K562 (cell line): ENCODE measurements at regions not wholly inside any gene's neighbourhood (a gene's known extent, or its start where the extent isn't known, plus 50 kb on each side); places are given as distances from the start of the nearest gene placed in this dataset.

Experiments used
- ATAC-seq: fragments of 200-7000 bp; cut with Tn5 transposase; 3 replicates; pipeline ENCODE4 v1.9.1; 2020; ENCODE audit warnings: moderate library complexity
- BruUV-seq: library from RNA; stranded (reverse); fragments of 400-500 nt; replicated peaks from 2 replicates; lab custom pipeline; 2021; lab: Mats Ljungman, UMichigan
- CTCF ChIA-PET: fragments of 300-600 bp; formaldehyde crosslinking; extraction: SDS; loops from one replicate; lab custom pipeline; 2021; ENCODE audit warnings: low intra/inter-chr PET ratio; lab: Yijun Ruan, JAX
- POLR2A ChIA-PET: fragments of 300-600, 350-650 bp; sonication (Branson Sonifier 250); formaldehyde crosslinking; extraction: SDS; loops from one replicate; lab custom pipeline; 2021; ENCODE audit warnings: antibody characterized with exemption, inconsistent platforms; lab: Yijun Ruan, JAX
- DNase-seq, 4 experiments: peaks; one replicate each; pipeline versions ENCODE4 v3.0.0 to v3.0.0-alpha.2; 2011 to 2018; ENCODE audit warnings: low spot score in 3 of 4, mixed read lengths in 3 of 4; ENCODE audit errors: extremely low read depth in 1 of 4
- FAIRE-seq: peaks from 2 replicates; lab custom pipeline; 2011; peaks lifted over from hg19 to GRCh38; lab: Jason Lieb, UNC
- H2AFZ ChIP-seq: 2 replicates; pipeline ENCODE4 v1.6.0; 2011; ENCODE audit warnings: low read depth, low read length, control low read depth, inconsistent platforms
- H3K27ac ChIP-seq: fragments of 200-600 bp; 3 replicates; pipeline ENCODE4 v1.8.0; 2011; ENCODE audit warnings: low read depth, mild to moderate bottlenecking, control low read depth, inconsistent platforms, low read length, moderate library complexity, mixed read lengths; ENCODE audit errors: extremely low read depth
- H3K27me3 ChIP-seq, 2 experiments: fragments of 300-600 bp in 1 of 2; 2 replicates in 1 of 2; 3 replicates in 1 of 2; pipeline versions ENCODE4 v1.6.0 to v1.8.0; 2011; ENCODE audit warnings: inconsistent platforms in 2 of 2, low read length in 2 of 2, mild to moderate bottlenecking in 1 of 2, mixed read lengths in 1 of 2, moderate library complexity in 1 of 2; ENCODE audit not compliant: control insufficient read depth in 2 of 2, insufficient read depth in 2 of 2
- H3K36me3 ChIP-seq: fragments of 300-600 bp; 3 replicates; pipeline ENCODE4 v1.8.0; 2011; ENCODE audit warnings: mild to moderate bottlenecking, low read length, inconsistent platforms; ENCODE audit not compliant: control insufficient read depth, insufficient read depth
- H3K4me1 ChIP-seq, 2 experiments: fragments of 200-600 bp in 1 of 2; replicated peaks in 1 of 2; 2 replicates in 1 of 2; 3 replicates in 1 of 2; pipeline versions ENCODE4 v1.5.1 to v1.8.0; 2011; ENCODE audit warnings: inconsistent platforms in 2 of 2, low read length in 2 of 2, mild to moderate bottlenecking in 1 of 2, mixed read lengths in 1 of 2, moderate library complexity in 1 of 2; ENCODE audit not compliant: control insufficient read depth in 2 of 2, insufficient read depth in 2 of 2
- H3K4me2 ChIP-seq: 2 replicates; pipeline ENCODE4 v1.6.1; 2011; ENCODE audit warnings: low read length, control low read depth, inconsistent platforms, mixed read lengths; ENCODE audit not compliant: insufficient read depth
- H3K4me3 ChIP-seq: fragments of 200-600 bp; sonication (generic), shearing (Covaris generic); 2 replicates; pipeline ENCODE4 v1.5.1; 2016; ENCODE audit warnings: control low read depth, inconsistent platforms
- H3K79me2 ChIP-seq: fragments of 200-600 bp; 3 replicates; pipeline ENCODE4 v1.8.0; 2011; ENCODE audit warnings: low read length, inconsistent platforms; ENCODE audit not compliant: control insufficient read depth, insufficient read depth
- H3K9ac ChIP-seq, 2 experiments: 2 replicates each; pipeline versions ENCODE4 v1.6.0 to v1.6.1; 2011; ENCODE audit warnings: low read depth in 2 of 2, low read length in 2 of 2, control low read depth in 1 of 2, inconsistent platforms in 1 of 2, mild to moderate bottlenecking in 1 of 2, mixed read lengths in 1 of 2; ENCODE audit not compliant: insufficient read depth in 1 of 2
- H3K9me1 ChIP-seq: one replicate; pipeline ENCODE4 v1.6.0; 2011; ENCODE audit warnings: inconsistent platforms, mild to moderate bottlenecking, low read length, moderate library complexity; ENCODE audit not compliant: control insufficient read depth, insufficient read depth
- H3K9me3 ChIP-seq: replicated peaks from 2 replicates; pipeline ENCODE4 v1.5.1; 2011; ENCODE audit warnings: low read depth, low read length, inconsistent platforms; ENCODE audit not compliant: control insufficient read depth, insufficient read depth
- H4K20me1 ChIP-seq: replicated peaks from 2 replicates; pipeline ENCODE4 v1.6.1; 2011; ENCODE audit warnings: low read length, inconsistent platforms, mixed read lengths; ENCODE audit not compliant: control insufficient read depth, insufficient read depth
- BRD4 ChIP-seq: fragments of 200-600 bp; sonication (generic); IDR thresholded peaks from 2 replicates; pipeline ENCODE4 v1.6.1; 2017; ENCODE audit warnings: inconsistent platforms
- CHCHD3 ChIP-seq: fragments of 250-450 bp; sonication (Bioruptor Pico); IDR thresholded peaks from 2 replicates; pipeline ENCODE4 v2.1.2; 2022; ENCODE audit warnings: mild to moderate bottlenecking
- GTF2F1 ChIP-seq: IDR thresholded peaks from 2 replicates; pipeline ENCODE4 v1.6.1; 2011; ENCODE audit warnings: low read depth, low read length, improper control_type of control experiment
- HBP1 ChIP-seq: fragments of 450-650 bp; formaldehyde crosslinking; IDR thresholded peaks from 2 replicates; pipeline ENCODE4 v1.4.0; 2022; ENCODE audit warnings: missing genetic modification characterization
- HDAC3 ChIP-seq: fragments of 450-650 bp; IDR thresholded peaks from 2 replicates; pipeline ENCODE4 v1.6.1; 2018; ENCODE audit warnings: borderline replicate concordance, mild to moderate bottlenecking, moderate library complexity; ENCODE audit not compliant: partially characterized antibody
- MCM5 ChIP-seq: fragments of 450-650 bp; IDR thresholded peaks from 2 replicates; pipeline ENCODE4 v1.6.1; 2016; ENCODE audit warnings: low read depth
- NCOR1 ChIP-seq: fragments of 450-650 bp; IDR thresholded peaks from 2 replicates; pipeline ENCODE4 v1.6.1; 2016; ENCODE audit warnings: mild to moderate bottlenecking, moderate library complexity
- PTBP1 ChIP-seq: fragments of 200-400 bp; formaldehyde crosslinking; IDR thresholded peaks from 2 replicates; pipeline ENCODE4 v1.6.1; 2017; ENCODE audit warnings: low read depth, low read length
- STAT5B ChIP-seq: fragments of 250-450 bp; sonication (Bioruptor Pico); IDR thresholded peaks from 2 replicates; pipeline ENCODE4 v1.8.0; 2021; ENCODE audit warnings: mild to moderate bottlenecking, inconsistent platforms
- WGBS: fragments of 100-300 bp; shearing (Covaris generic); methylation state at CpG from one replicate; pipeline ENCODE4 v1.1.6; 2016; ENCODE audit warnings: low coverage, mixed read lengths; ENCODE audit not compliant: insufficient coverage; ENCODE audit errors: missing lambda C conversion rate; 5-methylcytosine and 5-hydroxymethylcytosine counted together
- in situ Hi-C: fragments of 300-500 bp; cut with MboI; formaldehyde crosslinking; loops from 4 replicates; pipeline ENCODE4 v1.15.0; 2018; ENCODE audit warnings: inconsistent platforms, mixed read lengths
- intact Hi-C: fragments of 100-400 bp; cut with micrococcal nuclease; formaldehyde crosslinking; loops from 2 replicates; pipeline ENCODE4 v1.14.2; 2022
- TF ChIP-seq, protein P1 (sequence below): fragments of 200-800 bp; sonication (Bioruptor generic); IDR thresholded peaks from 2 replicates; pipeline ENCODE4 v1.6.1; 2017; ENCODE audit warnings: missing genetic modification characterization, missing compliant biosample characterization
- TF ChIP-seq, protein P2 (sequence below): fragments of 250-450 bp; sonication (Bioruptor Pico); IDR thresholded peaks from 2 replicates; pipeline ENCODE4 v1.4.0; 2020; ENCODE audit warnings: mild to moderate bottlenecking, moderate library complexity
- TF ChIP-seq, protein P3 (sequence below): fragments of 250-450 bp; sonication (Bioruptor Pico); IDR thresholded peaks from 2 replicates; pipeline ENCODE4 v1.5.0; 2020; ENCODE audit warnings: mild to moderate bottlenecking, borderline replicate concordance

DNA sequence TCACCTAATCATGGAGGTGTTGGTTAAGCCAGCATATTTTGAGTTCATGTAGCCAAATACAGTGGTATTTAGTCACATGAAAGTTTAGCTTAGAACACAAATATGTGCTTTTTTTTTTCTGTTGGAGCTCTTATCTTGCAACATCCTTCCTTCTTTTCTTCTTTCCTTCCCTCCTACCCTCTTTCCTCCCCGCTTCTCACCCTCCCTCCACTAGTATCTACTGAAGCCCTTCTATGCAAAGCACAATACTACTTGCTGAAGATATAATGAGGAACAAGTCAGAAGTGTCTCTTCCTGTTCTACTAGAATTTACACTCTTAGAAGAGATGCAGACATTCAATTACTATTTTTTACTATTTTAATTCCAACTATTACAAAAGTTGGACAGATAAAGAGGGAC lies 105.0 kb upstream of the ITGA4 start:
- no peaks in the 10 kb centered on the region for H3K9me3 ChIP-seq
- no peak overlapping the region for H3K9ac ChIP-seq
- H4K20me1 ChIP-seq, result no peaks in the 10 kb centered on the region
- ChIA-PET CTCF (no interaction called here), POLR2A (no interaction called here)
- in situ Hi-C loops, result no loop called here
- WGBS, result 0% methylated on average over 1 of the region's 1 CpG
- H3K27me3 ChIP-seq, result no peaks in the 10 kb centered on the region
- TF ChIP-seq, protein P1, sequence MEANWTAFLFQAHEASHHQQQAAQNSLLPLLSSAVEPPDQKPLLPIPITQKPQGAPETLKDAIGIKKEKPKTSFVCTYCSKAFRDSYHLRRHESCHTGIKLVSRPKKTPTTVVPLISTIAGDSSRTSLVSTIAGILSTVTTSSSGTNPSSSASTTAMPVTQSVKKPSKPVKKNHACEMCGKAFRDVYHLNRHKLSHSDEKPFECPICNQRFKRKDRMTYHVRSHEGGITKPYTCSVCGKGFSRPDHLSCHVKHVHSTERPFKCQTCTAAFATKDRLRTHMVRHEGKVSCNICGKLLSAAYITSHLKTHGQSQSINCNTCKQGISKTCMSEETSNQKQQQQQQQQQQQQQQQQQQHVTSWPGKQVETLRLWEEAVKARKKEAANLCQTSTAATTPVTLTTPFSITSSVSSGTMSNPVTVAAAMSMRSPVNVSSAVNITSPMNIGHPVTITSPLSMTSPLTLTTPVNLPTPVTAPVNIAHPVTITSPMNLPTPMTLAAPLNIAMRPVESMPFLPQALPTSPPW (CRISPR knock-in tag), result no peak
- TF ChIP-seq NCOR1 (no peak), STAT5B (CRISPR knock-in tag) (no peak), CHCHD3 (CRISPR knock-in tag) (no peak), PTBP1 (no peak), GTF2F1 (no peak), HDAC3 (no peak), MCM5 (no peak), HBP1 (CRISPR knock-in tag) (no peak), BRD4 (no peak)
- TF ChIP-seq, protein P2, sequence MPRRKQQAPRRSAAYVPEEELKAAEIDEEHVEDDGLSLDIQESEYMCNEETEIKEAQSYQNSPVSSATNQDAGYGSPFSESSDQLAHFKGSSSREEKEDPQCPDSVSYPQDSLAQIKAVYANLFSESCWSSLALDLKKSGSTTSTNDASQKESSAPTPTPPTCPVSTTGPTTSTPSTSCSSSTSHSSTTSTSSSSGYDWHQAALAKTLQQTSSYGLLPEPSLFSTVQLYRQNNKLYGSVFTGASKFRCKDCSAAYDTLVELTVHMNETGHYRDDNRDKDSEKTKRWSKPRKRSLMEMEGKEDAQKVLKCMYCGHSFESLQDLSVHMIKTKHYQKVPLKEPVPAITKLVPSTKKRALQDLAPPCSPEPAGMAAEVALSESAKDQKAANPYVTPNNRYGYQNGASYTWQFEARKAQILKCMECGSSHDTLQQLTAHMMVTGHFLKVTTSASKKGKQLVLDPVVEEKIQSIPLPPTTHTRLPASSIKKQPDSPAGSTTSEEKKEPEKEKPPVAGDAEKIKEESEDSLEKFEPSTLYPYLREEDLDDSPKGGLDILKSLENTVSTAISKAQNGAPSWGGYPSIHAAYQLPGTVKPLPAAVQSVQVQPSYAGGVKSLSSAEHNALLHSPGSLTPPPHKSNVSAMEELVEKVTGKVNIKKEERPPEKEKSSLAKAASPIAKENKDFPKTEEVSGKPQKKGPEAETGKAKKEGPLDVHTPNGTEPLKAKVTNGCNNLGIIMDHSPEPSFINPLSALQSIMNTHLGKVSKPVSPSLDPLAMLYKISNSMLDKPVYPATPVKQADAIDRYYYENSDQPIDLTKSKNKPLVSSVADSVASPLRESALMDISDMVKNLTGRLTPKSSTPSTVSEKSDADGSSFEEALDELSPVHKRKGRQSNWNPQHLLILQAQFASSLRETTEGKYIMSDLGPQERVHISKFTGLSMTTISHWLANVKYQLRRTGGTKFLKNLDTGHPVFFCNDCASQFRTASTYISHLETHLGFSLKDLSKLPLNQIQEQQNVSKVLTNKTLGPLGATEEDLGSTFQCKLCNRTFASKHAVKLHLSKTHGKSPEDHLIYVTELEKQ (CRISPR knock-in tag), result no peak
- TF ChIP-seq, protein P3, sequence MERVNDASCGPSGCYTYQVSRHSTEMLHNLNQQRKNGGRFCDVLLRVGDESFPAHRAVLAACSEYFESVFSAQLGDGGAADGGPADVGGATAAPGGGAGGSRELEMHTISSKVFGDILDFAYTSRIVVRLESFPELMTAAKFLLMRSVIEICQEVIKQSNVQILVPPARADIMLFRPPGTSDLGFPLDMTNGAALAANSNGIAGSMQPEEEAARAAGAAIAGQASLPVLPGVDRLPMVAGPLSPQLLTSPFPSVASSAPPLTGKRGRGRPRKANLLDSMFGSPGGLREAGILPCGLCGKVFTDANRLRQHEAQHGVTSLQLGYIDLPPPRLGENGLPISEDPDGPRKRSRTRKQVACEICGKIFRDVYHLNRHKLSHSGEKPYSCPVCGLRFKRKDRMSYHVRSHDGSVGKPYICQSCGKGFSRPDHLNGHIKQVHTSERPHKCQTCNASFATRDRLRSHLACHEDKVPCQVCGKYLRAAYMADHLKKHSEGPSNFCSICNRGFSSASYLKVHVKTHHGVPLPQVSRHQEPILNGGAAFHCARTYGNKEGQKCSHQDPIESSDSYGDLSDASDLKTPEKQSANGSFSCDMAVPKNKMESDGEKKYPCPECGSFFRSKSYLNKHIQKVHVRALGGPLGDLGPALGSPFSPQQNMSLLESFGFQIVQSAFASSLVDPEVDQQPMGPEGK, result no peak
- no peaks in the 10 kb centered on the region for H3K9me1 ChIP-seq
- H3K79me2 ChIP-seq, result no peaks in the 10 kb centered on the region
- no peak overlapping the region for H3K27ac ChIP-seq
- no peak for DNase-seq
- H3K4me2 ChIP-seq, result no peak overlapping the region
- BruUV-seq, result no TSS peak
- no peak for ATAC-seq
- FAIRE-seq, result no peak
- intact Hi-C loops, result no loop called here
- no peaks in the 10 kb centered on the region for H3K36me3 ChIP-seq
- H3K4me1 ChIP-seq, result no peaks in the 10 kb centered on the region
- H3K4me3 ChIP-seq, result no peak overlapping the region
- no peak overlapping the region for H2AFZ ChIP-seq
